Hepatocyte (in vitro differentiated cells): ENCODE measurements at regions not wholly inside any gene's neighbourhood (a gene's known extent, or its start where the extent isn't known, plus 50 kb on each side); places are given as distances from the start of the nearest gene placed in this dataset.
A peak's percentile ranks its signal among the peaks of the same experiment; 100 is the strongest.
"Not testable (repeated sequence)": the region's sequence is repeated elsewhere in the genome, so short reads cannot be mapped to it uniquely, and the experiment has no call there.

ENCODE experiments used
- DNase-seq: peaks from one replicate; pipeline ENCODE4 v3.0.0-alpha.2; 2016; ENCODE audit warnings: low spot score
- H2AFZ ChIP-seq: fragments of 200-600 bp; sonication (generic); 2 replicates; pipeline ENCODE4 v1.6.0; 2016; ENCODE audit warnings: antibody characterized with exemption, mild to moderate bottlenecking
- H3K27ac ChIP-seq: fragments of 200-600 bp; sonication (generic); 2 replicates; pipeline ENCODE4 v1.5.1; 2016; ENCODE audit warnings: mild to moderate bottlenecking
- H3K27me3 ChIP-seq: fragments of 200-600 bp; sonication (generic); 2 replicates; pipeline ENCODE4 v1.6.1; 2016
- H3K36me3 ChIP-seq: fragments of 200-600 bp; sonication (generic); replicated peaks from 2 replicates; pipeline ENCODE4 v1.5.1; 2016; ENCODE audit warnings: low read depth; ENCODE audit not compliant: insufficient read depth
- H3K4me1 ChIP-seq: fragments of 200-600 bp; sonication (generic); 2 replicates; pipeline ENCODE4 v1.5.1; 2016; ENCODE audit warnings: mild to moderate bottlenecking, moderate library complexity; ENCODE audit not compliant: insufficient read depth
- H3K4me2 ChIP-seq: fragments of 200-600 bp; sonication (generic); 2 replicates; pipeline ENCODE4 v1.6.0; 2016
- H3K4me3 ChIP-seq: fragments of 200-600 bp; sonication (generic); 2 replicates; pipeline ENCODE4 v1.5.1; 2016; ENCODE audit warnings: mild to moderate bottlenecking
- H3K79me2 ChIP-seq: fragments of 200-600 bp; sonication (generic); 2 replicates; pipeline ENCODE4 v1.6.0; 2017; ENCODE audit warnings: mild to moderate bottlenecking
- H3K9me2 ChIP-seq: fragments of 200-600 bp; sonication (generic); replicated peaks from 2 replicates; pipeline ENCODE4 v1.6.0; 2017; ENCODE audit warnings: mild to moderate bottlenecking; ENCODE audit not compliant: insufficient read depth
- H3K9me3 ChIP-seq: fragments of 200-600 bp; sonication (generic); 2 replicates; pipeline ENCODE4 v1.5.1; 2016; ENCODE audit warnings: low read depth, mild to moderate bottlenecking
- H4K20me1 ChIP-seq: fragments of 200-600 bp; sonication (generic); 2 replicates; pipeline ENCODE4 v1.6.0; 2016; ENCODE audit warnings: mild to moderate bottlenecking; ENCODE audit not compliant: insufficient read depth, poor library complexity, severe bottlenecking
- EZH2 ChIP-seq: fragments of 200-600 bp; sonication (generic); IDR thresholded peaks from 2 replicates; pipeline ENCODE4 v1.6.1; 2016; ENCODE audit warnings: antibody characterized with exemption, mild to moderate bottlenecking, borderline replicate concordance
- EZH2phosphoT487 ChIP-seq: fragments of 200-600 bp; sonication (generic); IDR thresholded peaks from one replicate; pipeline ENCODE4 v1.6.1; 2018; ENCODE audit warnings: antibody characterized with exemption, mild to moderate bottlenecking, low read depth, moderate library complexity; ENCODE audit not compliant: unreplicated experiment, severe bottlenecking
- WGBS: methylation state at CpG from one replicate; pipeline ENCODE4 v1.1.6; 2016; ENCODE audit warnings: low lambda C conversion rate; ENCODE audit errors: missing lambda C conversion rate; 5-methylcytosine and 5-hydroxymethylcytosine counted together
- TF ChIP-seq, protein P1 (sequence below): fragments of 200-600 bp; sonication (generic); IDR thresholded peaks from 2 replicates; pipeline ENCODE4 v1.5.1; 2016; ENCODE audit warnings: antibody characterized with exemption, mild to moderate bottlenecking; ENCODE audit not compliant: poor library complexity

DNA sequence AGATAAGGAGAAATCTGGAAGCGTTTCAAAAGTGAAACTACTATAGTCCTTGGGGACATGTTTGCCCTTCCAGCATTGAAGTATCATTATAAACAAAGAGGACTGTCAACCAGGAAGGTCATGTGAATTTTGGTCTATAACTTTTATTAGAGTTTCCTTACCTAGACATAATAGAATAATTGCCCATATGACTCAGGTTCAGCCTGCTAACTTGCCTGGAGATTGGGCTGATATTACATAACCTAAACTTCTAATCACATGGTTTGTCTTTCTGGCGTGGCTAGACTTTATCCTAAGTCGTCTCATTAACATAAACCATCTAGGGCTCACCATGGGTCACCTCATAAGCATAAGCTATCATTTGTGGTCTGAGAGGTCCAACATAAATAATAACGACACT, 775.9 kb downstream of the CENPC start:
- H3K9me2 ChIP-seq: no peaks in the 10 kb centered on the region
- no peak for DNase-seq
- WGBS: 58% methylated on average over 4 of the region's 4 CpGs
- H3K27me3 ChIP-seq: no peaks in the 10 kb centered on the region
- TF ChIP-seq, protein P1, sequence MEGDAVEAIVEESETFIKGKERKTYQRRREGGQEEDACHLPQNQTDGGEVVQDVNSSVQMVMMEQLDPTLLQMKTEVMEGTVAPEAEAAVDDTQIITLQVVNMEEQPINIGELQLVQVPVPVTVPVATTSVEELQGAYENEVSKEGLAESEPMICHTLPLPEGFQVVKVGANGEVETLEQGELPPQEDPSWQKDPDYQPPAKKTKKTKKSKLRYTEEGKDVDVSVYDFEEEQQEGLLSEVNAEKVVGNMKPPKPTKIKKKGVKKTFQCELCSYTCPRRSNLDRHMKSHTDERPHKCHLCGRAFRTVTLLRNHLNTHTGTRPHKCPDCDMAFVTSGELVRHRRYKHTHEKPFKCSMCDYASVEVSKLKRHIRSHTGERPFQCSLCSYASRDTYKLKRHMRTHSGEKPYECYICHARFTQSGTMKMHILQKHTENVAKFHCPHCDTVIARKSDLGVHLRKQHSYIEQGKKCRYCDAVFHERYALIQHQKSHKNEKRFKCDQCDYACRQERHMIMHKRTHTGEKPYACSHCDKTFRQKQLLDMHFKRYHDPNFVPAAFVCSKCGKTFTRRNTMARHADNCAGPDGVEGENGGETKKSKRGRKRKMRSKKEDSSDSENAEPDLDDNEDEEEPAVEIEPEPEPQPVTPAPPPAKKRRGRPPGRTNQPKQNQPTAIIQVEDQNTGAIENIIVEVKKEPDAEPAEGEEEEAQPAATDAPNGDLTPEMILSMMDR: no peak
- TF ChIP-seq EZH2 (no peak), EZH2phosphoT487 (no peak)
- H3K4me2 ChIP-seq: no peak overlapping the region
- no peak overlapping the region for H3K27ac ChIP-seq
- H4K20me1 ChIP-seq: no peaks in the 10 kb centered on the region
- H3K4me1 ChIP-seq: no peaks in the 10 kb centered on the region
- H3K9me3 ChIP-seq: no peaks in the 10 kb centered on the region
- no peaks in the 10 kb centered on the region for H3K36me3 ChIP-seq
- no peaks in the 10 kb centered on the region for H3K79me2 ChIP-seq
- no peak overlapping the region for H3K4me3 ChIP-seq
- H2AFZ ChIP-seq: peak overlapping the region; percentile 2

DNA sequence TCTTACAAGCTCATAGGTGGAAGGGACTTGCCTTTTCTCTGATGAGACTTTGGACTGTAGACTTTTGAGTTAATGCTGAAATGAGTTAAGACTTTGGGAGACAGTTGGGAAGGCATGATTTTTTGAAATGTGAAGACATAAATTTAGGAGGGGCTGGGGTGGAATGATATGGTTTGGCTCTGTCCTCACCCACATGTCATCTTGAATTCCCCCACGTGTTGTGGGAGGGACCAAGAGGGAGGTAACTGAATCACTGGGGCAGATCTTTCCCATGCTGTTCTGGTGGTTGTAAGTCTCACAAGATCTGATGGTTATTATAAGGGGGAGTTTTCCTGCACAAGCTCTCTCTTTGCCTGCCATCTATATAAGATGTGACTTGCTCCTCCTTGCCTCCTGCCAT, 777.9 kb downstream of the CENPC start:
- no peak for DNase-seq
- H3K27me3 ChIP-seq: no peaks in the 10 kb centered on the region
- TF ChIP-seq, protein P1: no peak
- H3K4me3 ChIP-seq: no peak overlapping the region
- H3K4me2 ChIP-seq: no peak overlapping the region
- no peak overlapping the region for H2AFZ ChIP-seq
- no peak overlapping the region for H3K27ac ChIP-seq
- no peaks in the 10 kb centered on the region for H3K36me3 ChIP-seq
- 87% methylated on average over 1 of the region's 1 CpG for WGBS
- no peaks in the 10 kb centered on the region for H4K20me1 ChIP-seq
- no peaks in the 10 kb centered on the region for H3K4me1 ChIP-seq
- no peaks in the 10 kb centered on the region for H3K9me2 ChIP-seq
- no peaks in the 10 kb centered on the region for H3K9me3 ChIP-seq
- no peaks in the 10 kb centered on the region for H3K79me2 ChIP-seq

DNA sequence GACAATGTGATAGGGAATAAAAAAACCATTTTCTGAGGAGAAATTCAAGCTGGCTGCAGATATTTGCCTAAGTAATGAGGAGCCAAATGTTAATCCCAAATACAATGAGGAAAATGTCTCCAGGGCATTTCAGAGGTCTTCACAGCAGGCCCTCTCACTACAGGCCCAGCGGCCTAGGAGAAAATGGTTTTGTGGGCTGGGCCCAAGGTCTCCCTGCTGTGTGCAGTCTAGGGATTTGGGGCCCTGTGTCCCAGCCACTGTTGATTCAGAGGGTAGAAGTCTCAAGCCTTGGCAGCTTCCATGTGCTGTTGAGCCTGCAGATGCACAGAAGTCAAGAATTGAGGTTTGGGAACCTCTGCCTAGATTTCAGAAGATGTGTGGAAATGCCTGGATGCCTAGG, 778.7 kb downstream of the CENPC start:
- Histone ChIP-seq H3K27me3 (no peaks in the 10 kb centered on the region), H4K20me1 (no peaks in the 10 kb centered on the region), H3K4me1 (no peaks in the 10 kb centered on the region), H3K4me2 (no peak overlapping the region), H3K4me3 (no peak overlapping the region), H3K9me2 (no peaks in the 10 kb centered on the region), H2AFZ (no peak overlapping the region), H3K9me3 (no peaks in the 10 kb centered on the region), H3K27ac (no peak overlapping the region), H3K36me3 (no peaks in the 10 kb centered on the region), H3K79me2 (no peaks in the 10 kb centered on the region)
- DNase-seq: no peak
- WGBS: 55% methylated on average over 1 of the region's 1 CpG
- TF ChIP-seq, protein P1: no peak
- TF ChIP-seq EZH2: no peak
- TF ChIP-seq EZH2phosphoT487: no peak

DNA sequence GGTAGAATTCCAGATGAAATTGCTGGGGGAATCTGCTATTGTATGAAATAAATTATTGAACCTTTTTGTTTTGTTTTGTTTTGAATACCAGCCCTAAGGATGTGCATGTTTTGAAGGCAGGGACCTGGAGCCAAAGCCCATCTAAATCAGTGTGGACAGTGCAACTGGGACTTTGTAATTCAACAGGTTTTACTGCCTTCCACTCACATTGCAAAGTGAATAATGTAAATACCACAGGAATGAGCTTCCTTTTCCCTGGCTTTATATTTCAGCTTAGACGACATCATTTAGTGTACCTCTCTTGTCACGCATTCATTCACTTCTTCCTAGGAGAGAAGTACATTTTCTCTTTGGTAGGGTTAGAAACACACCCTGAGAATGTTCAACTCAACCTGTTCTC, 795.0 kb downstream of the CENPC start:
- DNase-seq: peak; percentile 16
- Histone ChIP-seq H3K27ac (no peak overlapping the region), H3K36me3 (no peaks in the 10 kb centered on the region), H3K27me3 (no peaks in the 10 kb centered on the region), H3K79me2 (no peaks in the 10 kb centered on the region), H2AFZ (no peak overlapping the region), H3K9me3 (no peaks in the 10 kb centered on the region), H3K9me2 (no peaks in the 10 kb centered on the region), H3K4me2 (no peak overlapping the region), H4K20me1 (no peaks in the 10 kb centered on the region), H3K4me3 (no peak overlapping the region), H3K4me1 (no peaks in the 10 kb centered on the region)
- TF ChIP-seq, protein P1: no peak
- TF ChIP-seq EZH2phosphoT487: no peak
- TF ChIP-seq EZH2: no peak
- WGBS: 37% methylated on average over 2 of the region's 2 CpGs

DNA sequence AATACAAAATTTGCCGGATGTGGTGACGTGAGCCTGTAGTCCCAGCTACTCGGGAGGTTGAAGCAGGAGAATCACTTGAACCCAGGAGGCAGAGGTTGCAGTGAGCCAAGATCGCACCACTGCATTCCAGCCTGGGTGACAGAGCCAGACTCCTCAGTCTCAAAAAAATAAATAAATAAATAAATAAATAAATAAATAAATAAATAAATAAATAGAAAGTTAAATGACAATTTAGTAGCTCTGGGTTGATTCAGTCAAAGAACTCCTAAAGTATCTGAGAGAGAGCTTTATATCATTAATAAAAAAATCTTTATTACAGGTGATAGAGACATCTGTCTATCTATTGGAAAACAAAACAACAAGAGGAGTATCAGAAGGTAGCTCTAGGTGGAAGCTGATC, 798.4 kb downstream of the CENPC start:
- H4K20me1 ChIP-seq, H3K4me3 ChIP-seq, H3K4me2 ChIP-seq, H3K4me1 ChIP-seq, H3K9me3 ChIP-seq, H3K9me2 ChIP-seq, H2AFZ ChIP-seq, H3K27me3 ChIP-seq, H3K79me2 ChIP-seq, H3K27ac ChIP-seq, DNase-seq, H3K36me3 ChIP-seq: not testable (repeated sequence)
- WGBS: 96% methylated on average over 4 of the region's 4 CpGs
